H1 (cell line): ENCODE measurements at regions not wholly inside any gene's neighbourhood (a gene's known extent, or its start where the extent isn't known, plus 50 kb on each side); places are given as distances from the start of the nearest gene placed in this dataset.

Experiments
- CTCF ChIA-PET: fragments of 300-600 bp; sonication (Branson Sonifier 250); formaldehyde crosslinking; loops from one replicate; lab custom pipeline; 2021; ENCODE audit not compliant: partially characterized antibody; lab: Charles Lee
- POLR2A ChIA-PET: fragments of 300-600 bp; sonication (Branson Sonifier 250); formaldehyde crosslinking; loops from one replicate; lab custom pipeline; 2021; ENCODE audit warnings: inconsistent platforms; ENCODE audit not compliant: partially characterized antibody; lab: Charles Lee
- DNase-seq, 2 experiments: peaks; one replicate each; pipeline versions ENCODE4 v3.0.0 to v3.0.0-alpha.2; 2010 to 2022; ENCODE audit warnings: low spot score in 2 of 2, low read depth in 1 of 2, mixed read lengths in 1 of 2
- FAIRE-seq: peaks from 2 replicates; lab custom pipeline; 2011; peaks lifted over from hg19 to GRCh38; lab: Jason Lieb, UNC
- H2AFZ ChIP-seq: 2 replicates; pipeline ENCODE4 v1.8.1; 2012; ENCODE audit warnings: low read length, inconsistent platforms
- H2AK5ac ChIP-seq: 2 replicates; pipeline ENCODE4 v1.6.1; 2013; ENCODE audit warnings: low read depth, low read length
- H2BK120ac ChIP-seq: replicated peaks from 2 replicates; pipeline ENCODE3; 2013; ENCODE audit warnings: low read depth, low read length, inconsistent platforms
- H2BK12ac ChIP-seq: 2 replicates; pipeline ENCODE4 v1.6.1; 2013; ENCODE audit warnings: low read depth, low read length
- H2BK15ac ChIP-seq: 2 replicates; pipeline ENCODE4 v1.6.1; 2013; ENCODE audit warnings: low read length
- H2BK20ac ChIP-seq: 2 replicates; pipeline ENCODE4 v1.6.1; 2013; ENCODE audit warnings: low read length
- H2BK5ac ChIP-seq: 2 replicates; pipeline ENCODE4 v1.6.1; 2013; ENCODE audit warnings: low read depth, low read length
- H3K14ac ChIP-seq: 2 replicates; pipeline ENCODE4 v1.6.1; 2013; ENCODE audit warnings: inconsistent platforms; ENCODE audit not compliant: insufficient read length
- H3K18ac ChIP-seq: 2 replicates; pipeline ENCODE4 v1.6.1; 2013; ENCODE audit warnings: low read length; ENCODE audit errors: extremely low read depth
- H3K23ac ChIP-seq: 2 replicates; pipeline ENCODE4 v1.6.1; 2013; ENCODE audit warnings: inconsistent platforms; ENCODE audit not compliant: insufficient read length
- H3K23me2 ChIP-seq: 2 replicates; pipeline ENCODE4 v1.6.1; 2013; ENCODE audit warnings: low read depth, low read length
- H3K27ac ChIP-seq: 2 replicates; pipeline ENCODE4 v1.6.1; 2011; ENCODE audit warnings: low read depth, low read length, inconsistent platforms
- H3K27me3 ChIP-seq, 4 experiments: replicated peaks in 1 of 4; 1 replicate in 1 of 4; 2 replicates in 3 of 4; pipeline versions ENCODE4 v1.6.1 to v1.8.1; 2011 to 2013; ENCODE audit warnings: low read length in 3 of 4, mild to moderate bottlenecking in 3 of 4, inconsistent platforms in 2 of 4, mixed read lengths in 2 of 4, moderate library complexity in 1 of 4; ENCODE audit not compliant: control insufficient read depth in 3 of 4, insufficient read depth in 3 of 4; ENCODE audit errors: extremely low read depth in 1 of 4
- H3K36me3 ChIP-seq, 4 experiments: 2 replicates each; pipeline versions ENCODE4 v1.6.1 to v1.8.1; 2011 to 2013; ENCODE audit warnings: mild to moderate bottlenecking in 4 of 4, low read length in 3 of 4, moderate library complexity in 2 of 4, control low read depth in 1 of 4, inconsistent platforms in 1 of 4; ENCODE audit not compliant: insufficient read depth in 4 of 4, control insufficient read depth in 2 of 4
- H3K4ac ChIP-seq: replicated peaks from 2 replicates; pipeline ENCODE3; 2013; ENCODE audit warnings: low read length, low read depth, mixed read lengths, inconsistent platforms; ENCODE audit not compliant: insufficient read length
- H3K4me1 ChIP-seq, 4 experiments: replicated peaks in 1 of 4; 1 replicate in 1 of 4; 2 replicates in 3 of 4; pipeline versions ENCODE4 v1.6.1 to v1.8.1; 2011 to 2013; ENCODE audit warnings: low read length in 3 of 4, inconsistent platforms in 2 of 4, mixed read lengths in 1 of 4; ENCODE audit not compliant: insufficient read depth in 4 of 4, control insufficient read depth in 3 of 4
- H3K4me2 ChIP-seq, 2 experiments: 2 replicates each; pipeline versions ENCODE4 v1.6.1 to v1.8.1; 2011 to 2013; ENCODE audit warnings: low read depth in 2 of 2, low read length in 2 of 2, control low read depth in 1 of 2, inconsistent platforms in 1 of 2, mild to moderate bottlenecking in 1 of 2; ENCODE audit not compliant: insufficient read depth in 1 of 2
- H3K4me3 ChIP-seq, 4 experiments: fragments of 200-600, 300-600 bp in 1 of 4; sonication (generic), shearing (Covaris generic), sonication (Bioruptor Twin) in 1 of 4; 2 replicates each; pipeline versions ENCODE4 v1.5.1 to v1.8.1; 2011 to 2016; ENCODE audit warnings: low read length in 4 of 4, low read depth in 3 of 4, control low read depth in 2 of 4, inconsistent platforms in 2 of 4, mild to moderate bottlenecking in 2 of 4, mixed read lengths in 1 of 4, moderate library complexity in 1 of 4; ENCODE audit not compliant: insufficient read depth in 2 of 4; ENCODE audit errors: extremely low read depth in 1 of 4
- H3K56ac ChIP-seq: replicated peaks from 2 replicates; pipeline ENCODE3; 2013; ENCODE audit warnings: low read depth, mild to moderate bottlenecking, mixed read lengths, low read length, inconsistent platforms; ENCODE audit not compliant: insufficient read length
- H3K79me1 ChIP-seq: 2 replicates; pipeline ENCODE4 v1.6.1; 2013; ENCODE audit warnings: low read depth, low read length, control low read depth
- H3K79me2 ChIP-seq, 2 experiments: 2 replicates each; pipeline versions ENCODE4 v1.6.1 to v1.8.1; 2012 to 2013; ENCODE audit warnings: low read length in 2 of 2, mild to moderate bottlenecking in 2 of 2, inconsistent platforms in 1 of 2; ENCODE audit not compliant: insufficient read depth in 2 of 2, control insufficient read depth in 1 of 2
- H3K9ac ChIP-seq, 4 experiments: replicated peaks in 1 of 4; 1 replicate in 1 of 4; 2 replicates in 3 of 4; pipeline versions ENCODE4 v1.6.1 to v1.8.1; 2011 to 2013; ENCODE audit warnings: low read depth in 3 of 4, low read length in 3 of 4, control low read depth in 2 of 4, mild to moderate bottlenecking in 2 of 4, moderate library complexity in 2 of 4, inconsistent platforms in 1 of 4; ENCODE audit errors: extremely low read depth in 1 of 4
- H3K9me3 ChIP-seq, 2 experiments: 2 replicates each; pipeline versions ENCODE4 v1.6.1 to v1.8.1; 2012 to 2013; ENCODE audit warnings: mild to moderate bottlenecking in 2 of 2, moderate library complexity in 2 of 2, control low read depth in 1 of 2, inconsistent platforms in 1 of 2, low read depth in 1 of 2, low read length in 1 of 2, mixed read lengths in 1 of 2; ENCODE audit not compliant: insufficient read depth in 2 of 2
- H4K20me1 ChIP-seq, 2 experiments: replicated peaks in 1 of 2; 2 replicates each; pipeline versions ENCODE3 to v1.8.1; 2011 to 2013; ENCODE audit warnings: inconsistent platforms in 2 of 2, low read length in 2 of 2, mild to moderate bottlenecking in 1 of 2; ENCODE audit not compliant: insufficient read depth in 2 of 2, control insufficient read depth in 1 of 2
- H4K5ac ChIP-seq: 2 replicates; pipeline ENCODE4 v1.6.1; 2013; ENCODE audit warnings: low read length, low read depth, mixed read lengths, inconsistent platforms; ENCODE audit not compliant: insufficient read length
- H4K8ac ChIP-seq: 2 replicates; pipeline ENCODE4 v1.8.0; 2013; ENCODE audit warnings: mild to moderate bottlenecking, moderate library complexity, low read length, inconsistent platforms; ENCODE audit not compliant: insufficient read depth; ENCODE audit errors: extremely low read depth
- H4K91ac ChIP-seq: replicated peaks from 2 replicates; pipeline ENCODE3; 2013; ENCODE audit warnings: low read length, mixed read lengths, inconsistent platforms; ENCODE audit not compliant: insufficient read length
- BACH1 ChIP-seq: IDR thresholded peaks from 2 replicates; pipeline ENCODE4 v1.6.1; 2012; ENCODE audit warnings: low read length, improper control_type of control experiment
- BCL11A ChIP-seq, 2 experiments: IDR thresholded peaks; one replicate each; pipeline ENCODE4 v1.6.1; 2011; ENCODE audit warnings: low read depth in 2 of 2, low read length in 2 of 2, mild to moderate bottlenecking in 2 of 2
- BRCA1 ChIP-seq: IDR thresholded peaks from 2 replicates; pipeline ENCODE4 v1.6.1; 2012; ENCODE audit warnings: low read depth, low read length, improper control_type of control experiment
- CREB1 ChIP-seq: IDR thresholded peaks from 2 replicates; pipeline ENCODE4 v1.6.1; 2012; ENCODE audit warnings: inconsistent platforms
- JUN ChIP-seq: IDR thresholded peaks from 2 replicates; pipeline ENCODE4 v1.6.1; 2011; ENCODE audit warnings: low read depth, mild to moderate bottlenecking, improper control_type of control experiment, low read length
- MAFK ChIP-seq: IDR thresholded peaks from 2 replicates; pipeline ENCODE4 v1.6.1; 2012; ENCODE audit warnings: low read depth, mild to moderate bottlenecking, improper control_type of control experiment, low read length
- POU5F1 ChIP-seq: IDR thresholded peaks from 2 replicates; pipeline ENCODE4 v1.6.1; 2011; ENCODE audit warnings: low read depth, mild to moderate bottlenecking, low read length, moderate library complexity
- RAD21 ChIP-seq, 2 experiments: IDR thresholded peaks in 1 of 2; conservative IDR thresholded peaks in 1 of 2; 2 replicates each; pipeline ENCODE4 v1.6.1; 2011; ENCODE audit warnings: low read depth in 2 of 2, low read length in 2 of 2, improper control_type of control experiment in 1 of 2, inconsistent platforms in 1 of 2, mild to moderate bottlenecking in 1 of 2, moderate library complexity in 1 of 2
- RXRA ChIP-seq: IDR thresholded peaks from 2 replicates; pipeline ENCODE4 v1.6.1; 2011; ENCODE audit warnings: low read depth, mild to moderate bottlenecking, low read length, moderate library complexity; ENCODE audit not compliant: insufficient read depth
- SIRT6 ChIP-seq: IDR thresholded peaks from one replicate; pipeline ENCODE4 v1.7.1; 2012; ENCODE audit warnings: low read length, inconsistent platforms
- TEAD4 ChIP-seq: IDR thresholded peaks from 2 replicates; pipeline ENCODE4 v1.6.1; 2012; ENCODE audit warnings: low read depth, low read length, inconsistent platforms, mixed read lengths
- WGBS, 2 experiments: shearing (Covaris generic) in 1 of 2; methylation state at CpG; one replicate each; pipeline versions ENCODE4 v1.1.6 to v1.1.7; 2013 to 2015; ENCODE audit warnings: low lambda C conversion rate in 2 of 2, mixed read lengths in 2 of 2, inconsistent platforms in 1 of 2, low coverage in 1 of 2, missing lambda C conversion rate in 1 of 2; ENCODE audit not compliant: insufficient replicate concordance in 2 of 2, insufficient coverage in 1 of 2, insufficient read length in 1 of 2; ENCODE audit errors: extremely low coverage in 1 of 2, missing lambda C conversion rate in 1 of 2; 5-methylcytosine and 5-hydroxymethylcytosine counted together
- TF ChIP-seq, protein P1 (sequence below): IDR thresholded peaks from 2 replicates; pipeline ENCODE4 v1.6.1; 2012; ENCODE audit warnings: inconsistent platforms

DNA sequence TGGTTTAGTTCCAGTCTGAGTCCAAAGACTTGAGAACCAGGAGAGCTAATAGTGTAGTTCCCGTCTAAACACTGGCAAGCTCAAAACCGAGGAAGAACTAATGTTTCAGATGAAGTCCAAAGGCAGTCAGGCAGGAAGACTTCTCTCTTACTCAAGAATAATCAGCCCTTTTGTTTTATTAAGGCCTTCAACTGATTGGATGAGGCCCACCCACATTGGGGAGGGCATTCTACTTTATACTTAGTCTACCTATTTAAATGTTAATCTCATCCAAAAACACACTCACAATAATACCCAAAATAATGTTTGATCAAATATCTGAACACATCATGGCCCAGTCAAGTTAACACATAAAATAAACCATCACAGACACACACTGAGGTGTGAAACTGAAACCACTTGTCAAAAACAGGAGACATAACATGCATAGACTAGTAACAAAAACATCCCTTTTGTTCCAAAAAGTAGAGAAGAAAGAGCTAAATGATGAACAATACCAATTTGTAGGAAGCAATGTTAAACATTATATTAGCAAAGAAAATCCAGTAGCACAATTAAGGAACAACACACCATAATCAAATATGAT lies 50.2 kb upstream of the SENP6 start:
- WGBS, 2 experiments, result 89% methylated on average over 2 of the region's 2 CpGs; no CpG with 5 or more reads in 1 of the 2 experiments
- no peak for DNase-seq
- H3K9me3 ChIP-seq, result no peaks in the 10 kb centered on the region
- H3K23me2 ChIP-seq, result no peaks in the 10 kb centered on the region
- H4K8ac ChIP-seq, result no peak overlapping the region
- ChIA-PET CTCF (interaction anchor here (1.7 kb wide), 2 partner anchors 12 to 254 kb away, joined by 3 to 4 read pairs; no protein-coding TSS in a partner anchor), POLR2A (interaction anchor here (0.5 to 1.7 kb wide), 2 partner anchors 9 to 51 kb away, joined by 3 to 5 read pairs; no protein-coding TSS in a partner anchor)
- no peak overlapping the region for H2AFZ ChIP-seq
- no peak overlapping the region for H3K14ac ChIP-seq
- H2BK5ac ChIP-seq, result no peak overlapping the region
- H3K23ac ChIP-seq, result no peak overlapping the region
- H2BK20ac ChIP-seq, result no peak overlapping the region
- TF ChIP-seq RXRA, result no peak
- no peak for TF ChIP-seq SIRT6
- TF ChIP-seq CREB1, result no peak
- no peak for TF ChIP-seq POU5F1
- no peak for TF ChIP-seq RAD21 (IDR thresholded peaks at IDR 0.05 in 1 of 2, conservative IDR thresholded peaks at IDR 0.05 in 1 of 2; ENCODE audit: low read depth in 2 of 2, low read length in 2 of 2)
- TF ChIP-seq BRCA1, result no peak
- TF ChIP-seq BACH1, result no peak
- TF ChIP-seq, protein P1, sequence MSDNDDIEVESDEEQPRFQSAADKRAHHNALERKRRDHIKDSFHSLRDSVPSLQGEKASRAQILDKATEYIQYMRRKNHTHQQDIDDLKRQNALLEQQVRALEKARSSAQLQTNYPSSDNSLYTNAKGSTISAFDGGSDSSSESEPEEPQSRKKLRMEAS, result no peak
- no peak for TF ChIP-seq TEAD4
- no peak for TF ChIP-seq MAFK
- TF ChIP-seq BCL11A (IDR thresholded peaks at IDR 0.05; ENCODE audit: low read depth in 2 of 2, low read length in 2 of 2), result no peak
- TF ChIP-seq JUN, result no peak
- H3K56ac ChIP-seq, result no peak overlapping the region
- no peak overlapping the region for H3K9ac ChIP-seq
- no peak overlapping the region for H3K27ac ChIP-seq
- H3K4ac ChIP-seq, result no peak overlapping the region
- no peak overlapping the region for H2AK5ac ChIP-seq
- no peak overlapping the region for H3K18ac ChIP-seq
- no peak overlapping the region for H3K4me3 ChIP-seq
- no peak overlapping the region for H3K4me2 ChIP-seq
- H4K5ac ChIP-seq, result no peak overlapping the region
- H2BK15ac ChIP-seq, result no peak overlapping the region
- no peaks in the 10 kb centered on the region for H3K27me3 ChIP-seq
- no peaks in the 10 kb centered on the region for H3K36me3 ChIP-seq
- no peak overlapping the region for H2BK12ac ChIP-seq
- H3K4me1 ChIP-seq, result peaks cover 0 to 3% (median 0%) of the 10 kb centered on the region in 4 experiments; a peak in 1 of 7 replicates
- no peaks in the 10 kb centered on the region for H3K79me2 ChIP-seq
- H4K91ac ChIP-seq, result no peak overlapping the region
- no peaks in the 10 kb centered on the region for H3K79me1 ChIP-seq
- H4K20me1 ChIP-seq, result no peaks in the 10 kb centered on the region
- H2BK120ac ChIP-seq, result no peak overlapping the region
- FAIRE-seq, result peak; percentile 48
